ENCODE measurements at regions not wholly inside any gene's neighbourhood (a gene's known extent, or its start where the extent isn't known, plus 50 kb on each side); places are given as distances from the start of the nearest gene placed in this dataset.

GRCh38 chr4:3851881-3852280, 85.7 kb downstream of the ADRA2C start:
- TF ChIP-seq, protein P1, sequence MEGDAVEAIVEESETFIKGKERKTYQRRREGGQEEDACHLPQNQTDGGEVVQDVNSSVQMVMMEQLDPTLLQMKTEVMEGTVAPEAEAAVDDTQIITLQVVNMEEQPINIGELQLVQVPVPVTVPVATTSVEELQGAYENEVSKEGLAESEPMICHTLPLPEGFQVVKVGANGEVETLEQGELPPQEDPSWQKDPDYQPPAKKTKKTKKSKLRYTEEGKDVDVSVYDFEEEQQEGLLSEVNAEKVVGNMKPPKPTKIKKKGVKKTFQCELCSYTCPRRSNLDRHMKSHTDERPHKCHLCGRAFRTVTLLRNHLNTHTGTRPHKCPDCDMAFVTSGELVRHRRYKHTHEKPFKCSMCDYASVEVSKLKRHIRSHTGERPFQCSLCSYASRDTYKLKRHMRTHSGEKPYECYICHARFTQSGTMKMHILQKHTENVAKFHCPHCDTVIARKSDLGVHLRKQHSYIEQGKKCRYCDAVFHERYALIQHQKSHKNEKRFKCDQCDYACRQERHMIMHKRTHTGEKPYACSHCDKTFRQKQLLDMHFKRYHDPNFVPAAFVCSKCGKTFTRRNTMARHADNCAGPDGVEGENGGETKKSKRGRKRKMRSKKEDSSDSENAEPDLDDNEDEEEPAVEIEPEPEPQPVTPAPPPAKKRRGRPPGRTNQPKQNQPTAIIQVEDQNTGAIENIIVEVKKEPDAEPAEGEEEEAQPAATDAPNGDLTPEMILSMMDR (IDR thresholded peaks at IDR 0.05): no peak
- no peak for TF ChIP-seq ZFX (IDR thresholded peaks at IDR 0.05; ENCODE audit: borderline replicate concordance)

Measured in 22Rv1 (cell line).